Stimulated activated CD4-positive, alpha-beta T cell treated with anti-CD3 and anti-CD28 coated beads, Interleukin-1b, Interleukin-23, amount 100 ng/mL, for 1 hour (primary cell): ENCODE measurements at regions not wholly inside any gene's neighbourhood (a gene's known extent, or its start where the extent isn't known, plus 50 kb on each side); places are given as distances from the start of the nearest gene placed in this dataset.
"Not testable (repeated sequence)": the region's sequence is repeated elsewhere in the genome, so short reads cannot be mapped to it uniquely, and the experiment has no call there.

Experiments
- DNase-seq, 2 donors: peaks; one replicate each; pipeline ENCODE4 v3.0.0-alpha.2; 2020; ENCODE audit warnings: low read depth in 2 of 2

DNA sequence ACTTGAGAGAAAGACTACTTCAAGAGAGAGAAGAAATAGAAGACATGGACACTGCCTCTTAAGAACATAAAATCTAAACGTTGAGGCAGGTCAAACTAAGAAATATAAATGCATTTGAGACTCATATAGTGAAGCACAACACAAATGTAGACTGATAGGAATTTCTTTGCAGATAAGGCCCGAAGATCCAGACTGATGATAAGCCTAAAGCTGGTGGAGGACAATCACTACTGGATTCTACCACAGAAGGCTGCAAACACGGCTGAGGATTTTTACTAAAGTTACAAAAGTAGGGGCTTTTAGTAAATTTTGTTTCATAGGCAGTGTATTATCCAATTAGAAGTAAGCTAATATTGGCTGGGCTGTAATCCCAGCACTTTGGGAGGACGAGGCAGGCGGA lies 278.3 kb downstream of the RAP2B start:
- DNase-seq: no peak

DNA sequence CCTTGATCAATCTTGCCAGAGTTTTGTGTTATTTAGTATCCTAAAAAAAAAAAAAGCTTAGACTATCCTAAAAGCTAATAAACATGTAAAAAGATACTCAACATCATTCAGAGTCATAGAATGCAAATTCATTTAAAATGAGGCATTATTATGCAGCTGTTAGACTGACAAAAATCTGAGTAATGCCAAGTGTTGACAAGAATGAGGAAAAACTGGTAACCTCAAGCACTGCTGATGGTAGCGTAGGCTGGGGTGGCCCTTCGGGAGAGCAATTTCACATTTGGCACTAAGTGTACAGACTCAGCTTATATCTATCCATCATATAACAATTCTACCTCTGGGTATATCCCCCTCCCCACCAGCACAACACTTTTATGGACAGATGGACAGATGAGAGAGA lies 280.4 kb downstream of the RAP2B start:
- DNase-seq: no peak

DNA sequence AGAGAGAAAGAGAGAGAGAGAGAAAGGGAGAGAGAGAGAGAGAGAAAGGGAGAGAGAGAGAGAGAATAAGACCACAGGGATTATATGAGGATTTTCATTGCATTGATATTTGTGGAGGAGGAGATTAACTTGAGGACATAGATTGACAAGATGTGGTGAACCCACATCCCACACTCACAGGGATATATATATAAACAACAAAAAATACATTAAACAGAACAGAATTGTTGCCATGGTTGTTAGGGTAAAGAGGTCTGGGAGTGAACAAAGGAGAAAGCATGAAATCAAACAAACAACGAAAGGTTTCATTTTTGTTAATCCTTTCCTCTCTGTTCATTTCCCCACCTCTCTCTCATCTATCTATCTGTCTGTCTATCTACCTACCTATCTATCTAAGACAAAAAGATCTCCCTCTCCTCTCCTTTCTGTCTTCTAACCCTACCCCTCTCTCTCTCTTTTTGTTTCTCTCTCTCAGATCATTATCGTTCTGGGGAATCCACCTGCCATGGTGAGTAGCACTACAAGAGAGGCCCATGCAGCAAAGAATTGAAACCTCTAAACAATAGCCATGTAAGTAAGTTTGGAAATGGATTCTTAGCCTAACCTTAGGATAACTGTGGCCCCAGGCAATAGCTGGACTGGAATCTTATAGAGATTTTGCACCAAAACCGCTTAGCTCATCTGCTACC lies 280.9 kb downstream of the RAP2B start:
- no peak for DNase-seq

DNA sequence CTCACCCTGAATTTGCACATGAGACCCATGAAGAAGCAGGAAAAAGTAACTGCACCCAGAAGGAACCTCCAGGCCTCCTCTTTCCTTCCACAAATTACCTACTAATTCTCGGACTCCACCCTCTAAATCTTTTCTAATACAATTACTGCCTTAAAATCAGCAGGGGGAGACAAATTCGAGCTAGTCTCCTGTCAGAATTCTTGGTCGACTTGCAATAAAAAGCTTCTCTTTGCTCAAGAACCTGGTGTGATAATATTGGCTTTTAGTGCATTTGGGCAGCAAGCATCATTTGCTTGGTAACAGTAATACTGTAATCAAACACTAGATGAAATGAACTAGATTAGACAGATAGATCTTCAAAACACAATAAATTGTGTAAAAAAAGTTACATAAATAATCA lies 281.9 kb downstream of the RAP2B start:
- no peak for DNase-seq

DNA sequence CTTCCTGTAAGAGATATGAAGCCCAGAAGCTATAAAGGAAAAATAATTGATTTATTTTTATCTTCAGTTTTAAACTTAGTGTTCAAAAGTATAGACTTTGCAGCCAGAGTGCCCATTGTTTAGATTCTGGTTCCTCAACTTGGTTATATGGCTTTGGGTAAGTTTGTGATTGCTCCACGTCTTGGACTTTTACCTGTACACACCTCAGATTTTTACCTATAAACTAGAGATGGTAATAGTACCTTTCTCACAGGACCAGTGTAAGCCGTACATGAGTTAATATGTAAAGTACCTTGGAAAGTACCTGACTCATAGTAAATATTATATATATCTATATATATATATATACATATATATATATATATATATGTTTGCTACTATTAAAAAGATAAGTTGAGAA lies 283.8 kb downstream of the RAP2B start:
- no peak for DNase-seq

DNA sequence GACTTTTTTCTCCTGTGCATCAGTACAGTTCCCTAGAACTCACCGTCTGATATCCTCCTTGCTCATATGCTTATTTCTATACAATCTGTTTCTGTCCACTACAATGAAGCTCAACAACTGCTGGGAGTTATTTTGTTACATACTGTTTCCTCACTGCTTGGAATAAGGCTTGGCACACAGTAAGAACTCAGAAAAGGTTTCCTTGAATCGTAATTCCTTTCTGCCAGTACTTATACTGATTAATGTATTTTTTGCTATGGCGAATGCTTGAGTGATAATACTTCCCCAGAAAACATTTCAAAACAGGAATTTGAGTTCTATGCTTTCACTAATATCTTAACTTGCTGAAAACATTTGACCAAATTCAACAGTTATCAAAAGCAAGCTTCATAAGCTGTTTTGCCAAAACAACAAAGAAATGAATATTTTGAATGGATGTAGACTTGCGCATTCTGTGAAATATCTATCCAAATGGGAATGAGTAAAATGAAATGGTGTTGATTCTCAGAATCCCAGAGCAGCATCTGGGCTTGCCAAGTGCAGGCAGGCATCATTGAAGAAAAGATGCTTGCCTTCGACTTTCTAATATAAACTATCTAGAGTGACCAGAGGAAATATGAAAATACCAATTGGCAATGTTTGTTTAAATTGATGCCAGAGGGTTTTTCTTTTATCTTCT lies 286.3 kb downstream of the RAP2B start:
- DNase-seq: no peak

DNA sequence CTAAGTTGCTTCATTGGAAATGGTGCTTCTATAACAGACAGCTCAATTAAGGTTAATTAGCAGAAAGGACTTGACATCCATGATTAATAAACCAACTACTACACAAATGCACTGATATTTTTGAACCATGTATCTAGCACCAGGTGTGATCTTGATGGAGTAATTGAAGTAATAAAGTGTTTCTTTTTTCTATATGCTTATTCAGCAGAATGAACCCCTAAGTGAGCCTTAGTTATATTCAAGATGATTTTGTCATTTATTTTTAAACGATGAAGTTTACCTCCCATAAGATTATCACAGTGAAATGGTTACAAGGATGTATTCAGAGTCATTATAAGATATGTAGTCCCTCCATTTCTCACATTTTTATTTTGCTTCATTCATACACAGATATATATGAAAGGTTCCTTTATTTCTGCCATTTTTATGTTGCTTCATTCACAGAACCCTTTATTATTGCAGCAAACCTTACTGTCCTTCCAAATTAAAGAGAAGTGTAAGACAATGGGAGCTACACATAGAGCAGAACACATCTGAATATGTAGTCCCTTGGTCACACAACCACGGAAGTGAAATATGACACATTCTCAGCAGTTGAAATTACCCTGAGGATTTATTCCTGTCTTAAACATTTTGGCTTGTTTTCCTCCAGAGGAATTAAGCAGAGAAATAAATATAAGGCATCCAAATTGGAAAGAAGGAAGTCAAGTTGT lies 295.0 kb downstream of the RAP2B start:
- DNase-seq: no peak

DNA sequence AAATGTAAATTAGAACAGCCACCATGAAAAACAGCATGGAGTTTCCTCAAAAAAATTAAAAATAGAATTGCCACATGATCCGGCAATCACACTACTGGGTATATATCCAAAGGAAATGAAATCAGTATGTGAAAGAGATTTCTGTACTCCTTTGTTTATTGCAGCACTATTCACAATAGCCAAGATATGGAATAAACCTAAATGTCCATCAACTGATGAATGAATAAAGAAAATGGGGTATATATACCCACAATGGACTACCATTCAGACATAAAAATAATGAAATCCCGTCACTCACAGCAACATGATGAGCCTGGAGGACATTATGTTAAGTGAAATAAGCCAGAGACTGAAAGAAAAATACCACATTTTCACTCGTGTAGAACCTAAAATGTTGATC lies 296.9 kb downstream of the RAP2B start:
- DNase-seq: no peak

DNA sequence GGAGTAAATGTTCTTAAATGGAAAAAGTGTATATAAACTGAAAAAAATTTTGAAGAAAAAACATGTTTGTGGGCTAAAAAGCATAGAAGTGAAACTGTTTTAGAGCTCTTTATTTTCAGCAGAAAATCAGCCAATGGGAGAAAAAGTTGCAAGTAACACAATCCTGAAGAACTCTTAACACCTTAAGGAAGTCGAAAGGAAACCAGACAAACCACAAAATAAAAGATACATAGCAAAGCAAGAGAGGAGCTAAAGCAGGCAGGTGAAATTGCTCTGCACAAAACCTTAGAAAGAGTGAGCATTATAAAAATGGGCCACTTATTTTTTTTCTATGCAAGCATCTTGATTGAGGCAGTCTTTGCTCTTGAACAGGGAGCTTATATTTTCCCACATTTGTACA lies 300.5 kb downstream of the RAP2B start:
- DNase-seq: no peak

DNA sequence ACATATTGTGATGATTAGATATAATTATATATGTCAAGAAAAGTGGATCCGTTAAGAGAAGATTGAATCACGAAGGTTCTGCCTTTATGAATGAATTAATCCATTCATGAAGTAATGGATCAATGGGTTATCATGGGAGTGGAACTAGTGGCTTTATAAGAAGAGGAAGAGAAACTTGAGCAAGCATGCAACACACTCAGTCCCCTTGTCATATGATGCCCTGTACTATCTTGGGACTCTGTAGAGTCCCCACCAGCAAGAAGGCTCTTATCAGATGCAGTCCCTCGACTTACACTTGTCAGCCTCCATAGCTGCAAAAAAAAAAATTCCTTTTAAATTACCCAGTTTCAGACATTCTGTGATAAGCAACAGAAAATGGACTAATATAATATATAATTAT lies 301.9 kb downstream of the RAP2B start:
- DNase-seq: no peak

DNA sequence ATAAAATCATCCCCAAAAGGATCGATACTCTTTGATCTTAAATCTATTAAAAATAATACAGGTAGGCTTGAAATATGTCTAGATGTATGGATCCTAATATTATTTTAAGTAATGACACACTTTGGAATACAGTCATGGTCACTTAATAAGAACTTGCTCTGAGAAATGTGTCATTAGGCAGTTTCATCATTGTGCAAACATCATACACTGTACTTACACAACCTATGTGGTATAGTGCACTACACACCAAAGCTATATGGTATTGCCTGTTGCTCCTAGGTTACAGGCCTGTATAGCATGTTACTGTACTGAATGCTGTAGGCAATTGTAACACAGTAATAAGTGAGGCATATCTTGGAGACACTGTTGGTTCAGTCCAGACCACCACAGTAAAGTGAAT lies 307.1 kb downstream of the RAP2B start:
- no peak for DNase-seq

DNA sequence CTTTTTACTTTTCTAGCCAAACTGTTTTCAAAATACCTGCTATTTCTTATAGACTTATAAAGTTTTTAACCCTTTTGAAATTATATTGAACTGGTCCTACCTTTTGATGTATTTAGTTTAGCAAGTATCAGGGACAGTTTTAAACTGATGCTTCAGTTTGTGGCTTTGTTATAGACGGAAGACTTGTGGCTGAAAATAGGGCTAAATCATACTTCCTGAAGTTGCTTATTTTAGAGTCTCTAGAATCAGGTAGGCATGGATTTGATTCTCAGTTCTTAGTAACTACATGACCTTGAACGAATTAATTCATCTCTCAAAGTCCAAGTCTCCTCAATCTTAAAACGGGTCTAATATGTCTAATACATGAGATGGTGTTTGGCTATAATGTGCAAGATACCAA lies 322.8 kb downstream of the RAP2B start:
- no peak for DNase-seq

DNA sequence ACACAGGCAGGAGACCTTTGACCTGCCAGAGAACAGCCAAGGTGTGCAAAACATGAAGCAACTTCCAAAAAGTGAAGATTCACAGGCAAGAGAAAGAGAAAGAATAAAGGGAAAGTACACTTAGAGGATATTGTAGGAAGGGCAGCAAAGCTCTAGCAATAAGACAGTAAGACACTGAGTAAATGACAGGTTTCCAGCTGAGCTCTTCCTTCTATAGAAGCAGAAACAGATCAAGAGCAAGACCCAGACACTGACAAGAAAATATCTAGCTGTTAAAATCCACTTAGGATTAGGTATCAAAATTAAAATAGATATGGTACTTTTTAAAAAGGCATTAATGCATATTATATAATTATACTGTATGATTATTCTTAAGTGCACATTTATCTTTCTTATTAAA lies 333.4 kb downstream of the RAP2B start:
- no peak for DNase-seq

DNA sequence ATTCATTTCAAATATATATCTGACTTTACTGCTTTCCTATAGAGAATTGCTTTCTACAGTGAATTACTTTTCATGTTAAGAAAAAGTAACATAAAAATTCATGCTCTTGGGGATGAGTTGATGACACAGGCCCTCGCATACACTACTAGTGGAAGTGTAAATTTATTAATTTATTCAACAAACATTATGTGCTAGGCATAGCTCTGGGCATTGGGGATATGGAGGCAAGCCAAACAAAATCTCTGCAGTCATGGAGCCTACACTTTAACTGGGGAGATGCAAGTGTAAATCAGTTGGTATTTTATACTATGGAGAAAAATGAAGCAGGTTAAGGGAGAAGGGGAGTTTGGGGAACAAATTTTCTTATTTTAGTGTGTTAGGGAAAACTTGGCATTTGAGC lies 340.7 kb downstream of the RAP2B start:
- DNase-seq: no peak

DNA sequence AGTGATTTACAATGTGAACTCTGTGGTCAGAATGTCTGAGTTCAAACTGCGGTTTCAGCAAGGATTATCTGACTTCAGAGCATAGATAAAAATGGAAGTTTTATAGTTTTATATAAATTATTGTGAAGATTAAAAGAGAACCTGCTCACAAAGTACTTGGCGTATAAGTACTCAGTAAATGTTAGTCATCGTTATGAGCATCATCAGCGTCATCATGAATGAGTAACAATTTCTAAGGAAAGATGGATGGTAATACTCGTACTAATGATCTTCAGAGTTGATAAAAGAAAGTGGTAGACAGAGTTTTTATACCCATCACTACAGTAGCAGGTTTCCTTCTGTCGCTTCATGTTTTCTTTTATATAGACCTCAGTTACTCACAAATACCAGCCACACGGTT lies 341.8 kb downstream of the RAP2B start:
- DNase-seq: no peak

DNA sequence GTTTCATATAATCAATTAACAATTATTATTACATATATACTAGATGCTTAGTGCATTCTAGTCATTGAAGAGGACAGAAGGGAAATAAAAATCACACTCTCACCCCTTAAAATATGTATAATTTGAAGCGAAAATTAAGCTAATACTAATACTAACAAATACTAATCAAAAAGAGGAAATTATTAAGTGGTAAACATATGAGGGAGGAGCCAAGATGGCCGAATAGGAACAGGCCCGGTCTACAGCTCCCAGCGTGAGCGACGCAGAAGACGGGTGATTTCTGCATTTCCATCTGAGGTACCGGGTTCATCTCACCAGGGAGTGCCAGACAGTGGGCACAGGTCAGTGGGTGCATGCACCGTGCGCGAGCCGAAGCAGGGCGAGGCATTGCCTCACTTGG lies 344.2 kb downstream of the RAP2B start:
- not testable (repeated sequence) for DNase-seq

DNA sequence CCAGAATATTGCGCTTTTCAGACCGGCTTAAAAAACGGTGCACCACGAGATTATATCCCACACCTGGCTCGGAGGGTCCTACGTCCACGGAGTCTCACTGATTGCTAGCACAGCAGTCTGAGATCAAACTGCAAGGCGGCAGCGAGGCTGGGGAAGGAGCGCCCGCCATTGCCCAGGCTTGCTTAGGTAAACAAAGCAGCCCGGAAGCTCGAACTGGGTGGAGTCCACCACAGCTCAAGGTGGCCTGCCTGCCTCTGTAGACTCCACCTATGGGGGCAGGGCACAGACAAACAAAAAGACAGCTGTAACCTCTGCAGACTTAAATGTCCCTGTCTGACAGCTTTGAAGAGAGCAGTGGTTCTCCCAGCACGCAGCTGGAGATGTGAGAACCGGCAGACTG lies 344.7 kb downstream of the RAP2B start:
- DNase-seq: not testable (repeated sequence)

DNA sequence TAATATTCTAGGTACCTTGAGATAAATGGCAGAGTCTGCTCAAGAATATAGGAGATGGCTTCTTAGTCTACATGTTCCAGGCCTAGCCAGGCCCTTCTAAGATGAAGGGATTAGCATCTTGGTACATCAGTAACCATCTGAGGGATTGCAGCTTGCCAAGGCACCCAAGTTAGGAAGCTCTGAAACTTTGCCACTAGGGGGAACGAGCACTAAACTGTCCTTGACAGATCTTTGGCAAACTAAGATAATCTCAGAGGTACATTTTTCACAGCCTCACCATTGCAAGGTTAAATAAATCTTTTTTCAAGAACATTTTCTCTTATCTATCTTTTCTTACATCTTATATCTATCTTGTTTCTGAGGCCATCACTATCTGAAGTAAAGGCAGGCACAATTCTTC lies 351.2 kb downstream of the RAP2B start:
- no peak for DNase-seq

DNA sequence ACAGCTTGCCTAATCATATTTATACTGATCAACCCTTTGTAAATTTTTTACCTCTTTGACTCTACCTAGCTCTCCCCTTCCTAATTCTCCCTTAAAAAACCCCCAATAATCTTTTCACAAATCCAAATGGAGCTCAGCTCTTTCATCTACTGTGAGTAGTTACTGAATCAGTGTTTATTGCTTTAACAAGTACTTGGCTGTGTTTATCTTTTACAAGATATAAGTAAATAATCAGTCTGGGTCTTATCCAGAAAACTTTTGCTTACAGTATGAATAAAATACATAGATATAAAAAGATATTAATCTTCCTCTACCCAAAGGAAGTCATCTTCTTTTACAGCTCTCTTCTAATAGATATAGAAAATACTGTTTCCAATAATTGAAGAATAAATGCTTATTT lies 366.4 kb downstream of the RAP2B start:
- no peak for DNase-seq

DNA sequence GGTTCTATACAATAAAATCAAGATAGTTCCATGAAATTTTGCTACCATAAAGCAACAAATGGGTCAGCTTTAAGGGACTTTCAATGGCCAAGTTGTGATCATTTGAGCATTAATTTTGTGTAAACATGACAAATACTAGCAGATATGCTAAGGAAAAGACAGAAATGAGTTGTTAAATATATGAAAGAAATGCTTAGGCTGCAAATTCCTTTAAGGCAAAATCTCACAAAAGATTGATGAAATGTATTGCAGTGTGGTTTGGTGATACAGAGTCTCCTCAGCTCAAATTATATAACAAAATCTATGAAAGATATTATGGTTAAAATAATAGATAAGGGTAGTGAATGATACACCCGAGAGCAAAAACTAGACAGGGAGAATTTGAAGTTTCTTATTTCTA lies 377.2 kb downstream of the RAP2B start:
- no peak for DNase-seq

DNA sequence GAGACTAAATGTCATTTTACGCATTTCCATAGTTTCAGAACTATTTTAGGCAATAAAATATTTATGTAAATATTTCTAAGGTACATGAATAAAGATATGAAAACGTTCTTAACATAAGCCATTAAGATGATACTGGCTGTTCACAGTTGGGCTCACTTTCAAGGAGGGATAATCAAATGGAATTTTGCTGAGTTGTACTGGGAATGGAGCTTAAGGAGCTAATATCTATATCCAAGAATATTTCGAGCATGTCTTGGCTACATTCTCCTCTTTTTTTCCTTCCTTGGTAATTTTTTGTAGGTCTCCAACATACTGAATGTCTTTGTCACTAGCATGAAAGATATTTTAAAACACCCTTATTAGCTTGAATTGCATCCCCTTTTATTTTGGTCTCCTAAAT lies 383.4 kb downstream of the RAP2B start:
- DNase-seq: no peak

DNA sequence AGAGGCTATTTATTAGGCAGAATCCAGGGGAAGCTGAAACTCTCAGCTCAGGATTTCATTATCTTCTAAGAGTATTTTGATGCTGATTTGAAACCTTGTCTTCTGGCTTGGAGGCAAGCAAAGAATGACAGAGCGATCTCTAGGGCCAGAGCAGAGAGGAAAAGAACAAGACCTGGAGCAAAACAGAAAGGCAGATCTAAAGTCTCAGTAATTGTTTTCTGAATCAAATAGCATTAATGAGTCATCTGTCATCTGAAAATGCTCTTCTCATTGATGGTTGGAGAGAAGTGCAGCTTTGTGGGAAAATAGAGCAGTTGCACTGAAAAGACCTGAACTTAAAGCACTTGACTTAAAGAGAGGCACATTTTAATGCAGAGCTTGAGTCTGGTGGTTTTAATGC lies 385.9 kb downstream of the RAP2B start:
- no peak for DNase-seq

DNA sequence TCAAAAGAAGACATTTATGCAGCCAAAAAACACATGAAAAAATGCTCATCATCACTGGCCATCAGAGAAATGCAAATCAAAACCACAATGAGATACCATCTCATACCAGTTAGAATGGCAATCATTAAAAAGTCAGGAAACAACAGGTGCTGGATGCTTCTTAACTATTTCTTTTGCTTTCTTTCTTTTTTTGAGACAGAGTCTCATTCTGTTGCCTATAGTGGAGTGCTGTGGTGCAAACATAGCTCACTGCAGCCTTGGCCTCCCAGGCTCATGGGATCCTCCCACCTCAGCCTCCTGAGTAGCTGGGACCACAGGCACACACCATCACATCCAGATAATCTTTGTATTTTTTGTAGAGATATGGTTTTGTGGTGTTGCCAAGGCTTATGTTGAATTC lies 387.7 kb downstream of the RAP2B start:
- not testable (repeated sequence) for DNase-seq
